ENCODE measurements at regions not wholly inside any gene's neighbourhood (a gene's known extent, or its start where the extent isn't known, plus 50 kb on each side); places are given as distances from the start of the nearest gene placed in this dataset.

- no peak for DNase-seq
Observed at GRCh38 chr4:114184901-114185300, 205.5 kb upstream of the ARSJ start.

- DNase-seq, result no peak
Observed at GRCh38 chr4:114187592-114187991, 208.1 kb upstream of the ARSJ start.

GRCh38 chr4:114191496-114191895, 212.0 kb upstream of the ARSJ start:
- DNase-seq, result no peak

GRCh38 chr4:114192854-114193253, 213.4 kb upstream of the ARSJ start:
- no peak for DNase-seq

- DNase-seq, result no peak
Observed at GRCh38 chr4:114193624-114194399, 214.4 kb upstream of the ARSJ start.

- no peak for DNase-seq
Observed at GRCh38 chr4:114196606-114197005, 217.2 kb upstream of the ARSJ start.

GRCh38 chr4:114200026-114200425, 220.6 kb upstream of the ARSJ start:
- no peak for DNase-seq

- no peak for DNase-seq
Observed at GRCh38 chr4:114205261-114205660, 225.8 kb upstream of the ARSJ start.

GRCh38 chr4:114208574-114209151, 229.2 kb upstream of the ARSJ start:
- no peak for DNase-seq

- DNase-seq, result no peak
Observed at GRCh38 chr4:114209584-114209983, 230.1 kb upstream of the ARSJ start.

GRCh38 chr4:114211556-114211955, 232.1 kb upstream of the ARSJ start:
- DNase-seq, result no peak

- no peak for DNase-seq
Observed at GRCh38 chr4:114217150-114217817, 237.8 kb upstream of the ARSJ start.

GRCh38 chr4:114223580-114223979, 244.1 kb upstream of the ARSJ start:
- no peak for DNase-seq

- no peak for DNase-seq
Observed at GRCh38 chr4:114225436-114225835, 246.0 kb upstream of the ARSJ start.

GRCh38 chr4:114226179-114226578, 246.7 kb upstream of the ARSJ start:
- no peak for DNase-seq

GRCh38 chr4:114226968-114227760, 247.7 kb upstream of the ARSJ start:
- DNase-seq, result no peak

- DNase-seq, result no peak
Observed at GRCh38 chr4:114229706-114230105, 250.3 kb upstream of the ARSJ start.

GRCh38 chr4:114236171-114236769, 256.8 kb upstream of the ARSJ start:
- no peak for DNase-seq

GRCh38 chr4:114237997-114238396, 258.6 kb upstream of the ARSJ start:
- no peak for DNase-seq

GRCh38 chr4:114249561-114249960, 270.1 kb upstream of the ARSJ start:
- DNase-seq, result no peak

- no peak for DNase-seq
Observed at GRCh38 chr4:114249976-114250375, 270.5 kb upstream of the ARSJ start.

- no peak for DNase-seq
Observed at GRCh38 chr4:114250439-114250891, 271.0 kb upstream of the ARSJ start.

- DNase-seq, result no peak
Observed at GRCh38 chr4:114251020-114251419, 271.6 kb upstream of the ARSJ start.

Measured in activated CD8-positive, alpha-beta memory T cell treated with anti-CD3 and anti-CD28 coated beads for 24 hours (primary cell).